ENCODE measurements at regions not wholly inside any gene's neighbourhood (a gene's known extent, or its start where the extent isn't known, plus 50 kb on each side); places are given as distances from the start of the nearest gene placed in this dataset.

- no peak for TF ChIP-seq CTCF (IDR thresholded peaks at IDR 0.05)
- no peak for TF ChIP-seq POLR2A (IDR thresholded peaks at IDR 0.05)
These were observed 458.7 kb downstream of the NAF1 start for GRCh38 chr4:162707962-162708361.
